NCI-H2227 (cell line): ENCODE measurements at regions not wholly inside any gene's neighbourhood (a gene's known extent, or its start where the extent isn't known, plus 50 kb on each side); places are given as distances from the start of the nearest gene placed in this dataset.

Experiments used
- DNase-seq: peaks from one replicate; lab custom pipeline; 2025; ENCODE audit not compliant: unreplicated experiment; lab: John Stamatoyannopoulos, UW

GRCh38 chr5:176711883-176712282 lies 64.6 kb downstream of the TSPAN17 start:
- no peak for DNase-seq

DNA sequence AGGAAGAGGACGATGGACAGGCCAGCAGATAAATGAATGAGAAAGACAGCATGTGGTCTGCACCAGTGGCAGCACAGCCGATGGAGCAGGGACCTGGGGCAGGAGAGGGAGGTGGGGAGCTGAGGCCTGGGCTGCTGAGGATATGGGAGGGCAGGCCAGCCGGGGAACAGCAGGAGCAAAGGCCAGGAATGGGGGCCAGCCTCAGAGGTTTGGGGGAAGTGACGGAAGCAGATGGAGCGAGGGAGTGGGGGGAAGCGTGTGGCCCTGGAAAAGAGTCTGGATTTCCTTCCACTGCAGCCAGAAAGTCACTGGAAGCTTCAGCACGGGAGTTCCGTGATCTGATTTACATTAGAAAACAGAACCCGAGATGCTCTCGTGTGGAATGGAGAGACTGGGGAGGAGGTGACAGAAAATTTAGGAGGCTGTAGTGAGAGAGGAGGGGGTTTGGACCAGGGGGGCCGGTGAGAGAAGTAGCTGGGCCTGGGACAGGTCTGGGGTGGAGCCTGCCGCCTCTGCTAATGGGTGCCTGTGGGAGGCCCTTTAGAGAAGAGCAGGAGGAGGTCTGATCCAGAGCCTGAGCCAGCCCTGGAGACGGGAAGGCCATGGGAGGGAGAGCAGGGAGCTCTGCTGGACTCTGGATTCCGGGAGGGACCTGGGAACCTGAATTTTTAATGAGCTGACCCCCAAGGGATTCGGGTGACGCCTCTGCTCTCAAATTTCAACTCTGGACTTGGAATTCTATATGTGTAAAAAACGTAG lies 65.4 kb downstream of the TSPAN17 start:
- no peak for DNase-seq

GRCh38 chr5:176713409-176713808 lies 66.1 kb downstream of the TSPAN17 start:
- DNase-seq = no peak

DNA sequence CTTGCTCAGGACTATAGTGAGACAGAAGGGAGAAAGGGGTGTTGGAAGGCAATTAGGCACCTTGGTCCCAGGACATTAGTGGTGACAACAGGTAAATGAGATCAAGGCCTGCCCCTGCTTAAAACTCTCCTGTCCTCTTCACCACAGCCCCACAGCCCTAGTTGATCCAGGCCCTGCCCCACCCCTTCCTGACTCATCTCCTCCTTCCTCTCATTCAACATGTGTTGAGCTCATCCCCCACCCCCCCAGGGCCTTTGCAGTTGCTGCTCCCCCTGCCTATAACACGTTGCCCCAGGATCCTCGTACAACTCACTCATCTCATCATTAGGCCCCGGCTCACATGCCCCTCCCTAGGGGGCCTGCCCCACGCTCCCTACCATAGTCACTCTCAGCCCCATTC lies 66.8 kb downstream of the TSPAN17 start:
- DNase-seq = no peak

DNA sequence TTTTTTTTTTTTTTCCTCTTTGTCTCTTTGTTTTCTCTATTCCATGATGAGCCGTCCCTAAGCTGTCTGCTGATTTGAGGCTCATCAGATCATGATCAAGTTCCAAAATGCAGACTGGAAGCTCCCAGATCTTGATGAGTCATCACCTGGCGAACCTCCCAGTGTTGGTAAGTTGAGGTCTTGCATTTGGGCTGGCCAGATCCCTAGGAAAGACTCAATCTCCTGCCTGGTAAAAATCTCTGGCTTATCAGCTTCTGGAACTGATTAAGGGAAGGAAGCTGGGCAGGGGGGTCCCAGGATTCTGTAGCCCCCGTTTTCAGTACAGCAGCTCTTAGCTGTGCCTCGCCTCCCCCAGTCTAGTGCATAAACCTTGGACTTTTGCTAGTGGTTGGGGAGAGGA lies 69.0 kb downstream of the TSPAN17 start:
- no peak for DNase-seq

GRCh38 chr5:176719113-176719739 lies 71.9 kb downstream of the TSPAN17 start:
- no peak for DNase-seq

DNA sequence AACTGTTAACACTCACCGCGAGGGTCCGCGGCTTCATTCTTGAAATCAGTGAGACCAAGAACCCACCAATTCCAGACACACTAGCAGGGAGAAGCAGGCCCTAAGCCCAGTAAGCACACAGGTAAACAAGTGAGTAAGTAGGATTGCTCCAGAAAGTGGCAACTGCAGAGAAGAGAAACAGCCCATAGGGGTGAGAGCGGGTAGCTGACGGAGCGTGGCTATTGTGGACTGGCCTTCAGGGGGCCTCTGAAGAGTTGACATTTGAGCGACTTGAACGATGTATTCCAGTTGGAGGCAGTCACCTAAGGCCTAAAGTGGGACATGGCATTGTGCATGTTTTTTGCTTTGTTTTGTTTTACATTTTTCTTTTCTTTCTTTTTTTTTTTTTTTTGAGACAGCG lies 74.2 kb downstream of the TSPAN17 start:
- no peak for DNase-seq

DNA sequence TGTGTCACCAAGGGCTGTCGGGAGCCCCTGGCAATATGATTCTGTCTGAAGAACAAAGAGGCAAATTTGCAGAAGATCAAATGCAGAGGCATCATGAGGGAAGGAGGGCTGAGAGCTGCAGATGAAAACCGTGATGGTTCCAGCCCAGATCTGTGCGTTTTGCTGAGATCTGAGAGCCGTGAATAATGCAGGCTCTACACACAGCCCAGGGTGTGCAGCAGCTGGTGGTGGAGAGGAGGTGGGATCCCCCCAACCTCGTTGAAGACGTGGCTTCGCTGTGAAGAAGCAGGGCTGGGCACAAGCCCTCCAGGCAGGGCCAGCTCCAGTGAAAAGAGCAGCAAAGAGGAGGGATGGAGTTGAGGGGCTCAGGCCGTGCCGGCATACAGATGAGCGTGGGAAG lies 75.5 kb downstream of the TSPAN17 start:
- no peak for DNase-seq

DNA sequence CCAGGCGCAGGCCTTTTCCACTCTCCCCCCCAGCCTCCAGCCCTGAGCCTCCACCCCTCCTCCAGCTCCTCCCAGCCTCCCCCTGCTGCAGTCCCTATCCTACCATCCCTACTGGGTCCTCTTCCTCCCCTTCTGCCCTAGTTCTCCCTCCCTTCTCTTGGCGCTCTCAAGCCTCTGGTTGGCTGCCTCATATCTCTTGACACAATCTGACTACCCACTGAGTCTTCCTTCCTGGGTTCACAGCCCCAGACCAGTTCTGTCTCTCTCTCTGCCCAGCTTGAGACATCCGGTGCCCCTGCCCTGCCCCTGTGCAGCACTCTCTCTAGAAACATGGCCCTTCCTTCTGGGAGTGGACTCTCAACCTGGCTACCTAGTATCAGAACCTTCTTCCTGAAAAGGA lies 76.2 kb downstream of the TSPAN17 start:
- DNase-seq = no peak

- DNase-seq = no peak
These were observed 77.2 kb downstream of the TSPAN17 start for GRCh38 chr5:176724472-176724871.

GRCh38 chr5:176725521-176726280 lies 78.4 kb downstream of the TSPAN17 start:
- no peak for DNase-seq

DNA sequence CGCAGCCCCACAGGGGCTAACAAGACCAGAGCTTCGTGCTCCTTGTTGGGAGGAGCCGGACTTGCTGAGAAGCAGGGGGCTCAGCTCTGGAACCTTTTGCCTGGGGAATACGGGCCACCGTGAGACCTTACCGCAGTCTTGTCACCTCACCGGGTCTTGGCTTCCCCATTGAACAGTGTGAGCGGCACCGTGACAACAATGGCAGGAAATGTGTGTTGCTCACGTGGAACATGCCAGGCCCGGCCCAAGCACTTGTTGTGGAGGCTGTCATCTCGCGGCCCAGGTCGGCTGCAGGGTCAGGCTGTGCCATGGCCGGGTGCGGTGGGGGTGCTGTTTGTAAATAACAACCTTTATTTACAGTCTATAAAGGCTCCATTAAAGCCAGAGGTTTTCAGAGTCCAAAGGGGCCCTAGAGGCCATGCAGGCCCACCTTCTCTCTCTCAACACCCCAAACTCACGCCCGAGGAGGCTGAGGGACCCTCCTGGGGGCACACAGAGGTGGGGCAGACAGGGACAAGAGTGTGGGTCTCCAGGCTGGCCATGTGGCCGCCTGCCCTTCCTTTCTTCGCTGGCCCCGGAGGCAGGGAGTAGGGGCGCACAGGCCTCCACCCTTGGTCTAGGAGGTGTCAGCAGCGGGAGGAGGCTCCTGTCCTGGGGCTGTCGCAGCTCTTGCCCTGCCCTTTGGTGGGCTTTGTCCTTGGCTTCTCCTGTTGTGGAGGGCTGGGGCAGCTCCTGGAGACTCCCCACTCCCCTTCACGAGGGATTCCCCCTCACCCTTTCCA lies 79.7 kb downstream of the TSPAN17 start:
- DNase-seq = no peak

DNA sequence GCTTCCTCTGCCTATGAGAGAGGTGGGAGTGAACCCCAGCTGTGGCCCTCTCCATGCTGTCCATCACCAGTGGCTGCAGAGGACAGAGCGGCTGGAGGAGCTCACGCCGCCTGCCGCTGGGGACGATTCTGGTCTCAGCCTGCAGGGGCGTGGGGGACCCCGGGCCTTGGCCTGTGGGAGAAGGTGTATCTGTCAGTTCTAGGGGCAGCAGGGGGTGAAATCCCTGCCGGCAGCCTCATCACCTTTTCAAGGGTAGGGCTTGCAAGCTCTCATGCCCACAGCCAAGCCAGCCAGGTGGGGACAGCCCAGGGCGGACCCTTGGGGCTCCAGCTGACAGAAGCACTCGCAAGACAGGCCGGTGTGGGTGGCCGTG lies 80.2 kb downstream of the TSPAN17 start:
- DNase-seq = no peak

GRCh38 chr5:176727983-176728675 lies 80.8 kb downstream of the TSPAN17 start:
- DNase-seq = no peak

GRCh38 chr5:176728831-176729251 lies 81.5 kb upstream of the UNC5A start:
- no peak for DNase-seq

DNA sequence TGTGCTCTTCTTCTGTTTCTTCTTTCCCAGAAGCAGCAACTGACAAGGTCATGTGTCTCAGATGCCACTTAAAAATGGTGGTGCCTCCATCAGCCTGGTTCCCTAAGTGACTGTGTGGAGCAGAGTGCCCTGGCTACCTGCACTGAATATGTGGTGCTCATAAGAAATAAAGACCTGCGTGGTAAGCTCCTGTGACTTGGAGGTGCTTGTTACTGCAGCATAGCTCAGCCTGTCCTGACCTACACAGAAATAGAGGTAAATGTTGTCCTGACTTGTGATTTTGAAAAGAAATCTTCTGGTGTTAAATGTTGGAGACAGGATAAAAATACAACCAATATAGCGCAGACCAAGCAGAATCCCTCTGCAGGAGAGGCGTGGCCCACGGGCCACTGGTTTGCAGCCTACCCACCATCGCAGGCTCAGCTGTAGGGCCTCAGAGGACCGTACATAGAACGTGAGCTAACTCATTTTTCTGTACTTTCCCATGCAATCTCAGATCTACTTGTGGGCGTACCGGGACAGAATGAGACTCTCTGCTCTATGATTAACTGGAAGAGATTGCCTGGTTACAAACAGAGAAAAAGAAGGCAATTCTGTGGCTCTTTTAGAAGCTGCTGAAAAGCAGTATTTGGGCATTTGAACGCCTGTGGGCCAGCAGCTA lies 79.4 kb upstream of the UNC5A start:
- DNase-seq = no peak

DNA sequence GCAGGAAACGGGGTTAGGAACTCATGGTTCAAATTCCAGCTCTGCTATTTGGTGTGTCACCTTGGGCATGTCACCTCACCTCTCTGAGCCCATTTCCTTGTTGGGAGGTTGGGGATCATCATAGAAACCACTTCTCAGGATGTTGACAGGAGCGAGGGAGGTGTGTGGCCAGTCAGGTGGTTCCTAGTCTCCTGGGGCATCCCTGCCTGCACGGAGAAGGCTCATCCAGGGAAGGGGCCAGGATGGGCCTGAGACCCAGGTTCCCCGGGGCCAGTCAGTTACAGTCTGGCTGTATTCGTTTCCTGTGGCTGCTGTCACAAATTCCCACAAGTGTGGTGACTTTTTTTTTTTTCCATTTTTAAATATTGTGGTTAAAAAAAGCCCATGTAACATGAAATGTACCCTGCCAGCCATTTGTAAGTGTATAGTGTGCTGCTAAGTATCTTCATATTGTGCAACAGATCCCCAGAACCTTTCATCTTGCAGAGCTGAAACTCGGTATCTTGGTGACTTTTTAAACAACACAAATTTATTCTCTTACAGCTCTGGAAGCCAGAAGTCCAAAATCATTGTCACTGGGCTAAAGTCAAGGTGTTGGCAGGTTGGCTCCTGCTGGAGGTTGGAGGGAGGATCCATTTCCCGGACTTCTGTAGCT lies 78.7 kb upstream of the UNC5A start:
- no peak for DNase-seq

GRCh38 chr5:176732306-176732705 lies 78.1 kb upstream of the UNC5A start:
- no peak for DNase-seq

DNA sequence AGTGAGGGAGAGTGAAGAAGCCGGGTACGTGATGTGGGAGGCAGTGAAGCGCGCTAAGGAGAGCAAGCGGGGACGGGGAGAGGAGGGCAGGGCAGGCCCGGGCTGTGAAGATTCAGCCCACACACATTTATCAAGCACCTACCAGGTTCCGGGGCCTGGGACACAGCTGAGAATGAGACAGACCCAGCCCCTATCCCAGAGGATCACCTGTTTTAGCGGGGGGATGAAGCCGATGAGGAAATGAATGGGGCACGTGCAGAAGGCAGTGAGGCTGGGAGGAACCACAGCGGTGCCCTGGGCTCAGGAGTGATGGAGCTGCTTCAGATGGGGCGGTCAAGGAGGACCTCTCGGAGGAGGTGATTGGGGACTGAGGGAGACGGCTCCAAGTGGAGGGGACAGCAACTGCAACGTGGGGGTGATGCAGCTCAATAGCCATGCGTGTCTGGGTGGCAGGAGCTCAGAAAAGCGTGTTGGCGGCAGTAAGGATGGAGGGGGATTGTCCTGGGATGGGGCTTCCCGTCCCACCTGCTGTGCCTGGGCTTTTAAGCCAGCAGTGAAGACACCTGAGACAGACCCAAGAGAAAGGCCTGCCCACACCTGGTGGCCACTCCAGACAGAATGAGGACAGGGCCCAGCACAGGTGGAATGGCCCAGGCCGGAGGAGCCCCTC lies 77.5 kb upstream of the UNC5A start:
- DNase-seq = no peak
